RPMI8226 (cell line): ENCODE measurements at regions not wholly inside any gene's neighbourhood (a gene's known extent, or its start where the extent isn't known, plus 50 kb on each side); places are given as distances from the start of the nearest gene placed in this dataset.
"Not testable (repeated sequence)": the region's sequence is repeated elsewhere in the genome, so short reads cannot be mapped to it uniquely, and the experiment has no call there.

ENCODE experiments used
- DNase-seq: peaks from one replicate; pipeline ENCODE4 v3.0.0-alpha.2; 2015

- DNase-seq: no peak
Measured at GRCh38 chrX:121307449-121307848, 260.0 kb downstream of the GLUD2 start.

DNA sequence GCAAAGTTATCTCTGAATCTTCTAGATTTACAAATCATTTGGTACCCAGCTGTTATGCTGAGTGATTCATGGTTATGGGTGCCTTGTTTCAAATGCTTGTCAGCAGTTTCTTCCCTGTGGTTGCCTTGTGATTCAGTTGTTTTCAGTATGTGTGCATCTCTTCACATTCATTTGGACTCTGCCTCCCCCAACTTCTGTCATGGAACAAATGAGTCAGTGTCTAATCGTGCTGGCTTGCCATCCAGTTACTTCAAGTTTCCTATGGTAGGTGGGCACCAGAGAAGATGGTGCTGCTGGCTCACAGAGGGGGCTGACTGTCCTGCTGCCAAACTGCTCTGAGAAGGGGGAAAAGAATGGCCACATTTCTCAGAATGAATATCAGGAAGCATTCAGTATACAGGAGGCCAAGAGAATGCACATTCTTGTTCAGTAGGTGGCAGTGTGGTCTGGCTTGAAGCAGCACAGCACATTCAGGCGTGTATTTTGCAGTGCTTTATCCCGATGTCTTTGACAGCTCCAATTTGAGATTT lies 260.9 kb downstream of the GLUD2 start:
- DNase-seq: peak; percentile 12

DNA sequence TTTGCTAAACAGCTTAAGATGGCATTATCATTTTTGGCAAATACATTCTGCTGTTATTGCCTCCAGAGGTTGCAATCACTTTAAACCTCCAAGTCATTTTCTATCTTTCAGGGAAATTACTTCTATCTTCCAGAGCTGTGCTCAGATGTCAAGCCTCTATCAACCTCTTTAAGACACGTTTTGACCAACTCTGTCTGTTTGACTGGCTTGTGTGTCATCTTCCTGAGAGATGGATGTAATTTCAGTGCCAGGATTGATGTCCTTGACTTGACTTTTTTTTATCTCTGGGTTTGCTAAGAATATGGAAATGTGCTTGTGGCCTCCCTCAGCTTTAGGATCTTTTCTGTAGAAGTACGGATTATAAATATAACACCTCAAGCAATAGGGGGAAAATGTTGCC lies 263.4 kb downstream of the GLUD2 start:
- no peak for DNase-seq

- no peak for DNase-seq
Measured at GRCh38 chrX:121320441-121320840, 273.0 kb downstream of the GLUD2 start.

- no peak for DNase-seq
Measured at GRCh38 chrX:121322159-121322558, 274.7 kb downstream of the GLUD2 start.

- DNase-seq: no peak
Measured at GRCh38 chrX:121323337-121323736, 275.9 kb downstream of the GLUD2 start.

GRCh38 chrX:121333942-121334341 lies 286.5 kb downstream of the GLUD2 start:
- DNase-seq: peak; percentile 2

- no peak for DNase-seq
Measured at GRCh38 chrX:121336831-121337421, 289.5 kb downstream of the GLUD2 start.

DNA sequence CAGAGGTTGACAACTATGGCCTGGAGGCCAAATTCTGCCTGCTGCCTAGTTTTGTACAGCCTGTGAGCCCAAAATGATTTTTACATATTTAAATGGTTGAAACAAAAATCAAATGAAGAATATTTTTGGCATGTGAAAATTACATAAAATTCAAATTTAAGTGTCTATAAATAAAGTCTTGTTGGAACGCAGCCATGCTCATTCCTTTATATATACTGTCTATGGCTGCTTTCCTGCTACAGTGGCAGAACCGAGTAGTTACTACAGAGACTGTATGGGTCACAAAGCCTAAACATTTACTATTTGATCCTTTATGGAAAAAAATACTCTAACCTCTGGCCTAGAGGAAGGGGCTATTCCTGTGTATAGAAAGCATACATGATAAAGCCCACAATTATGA lies 290.4 kb downstream of the GLUD2 start:
- no peak for DNase-seq

- DNase-seq: no peak
Measured at GRCh38 chrX:121349263-121349662, 301.9 kb downstream of the GLUD2 start.

DNA sequence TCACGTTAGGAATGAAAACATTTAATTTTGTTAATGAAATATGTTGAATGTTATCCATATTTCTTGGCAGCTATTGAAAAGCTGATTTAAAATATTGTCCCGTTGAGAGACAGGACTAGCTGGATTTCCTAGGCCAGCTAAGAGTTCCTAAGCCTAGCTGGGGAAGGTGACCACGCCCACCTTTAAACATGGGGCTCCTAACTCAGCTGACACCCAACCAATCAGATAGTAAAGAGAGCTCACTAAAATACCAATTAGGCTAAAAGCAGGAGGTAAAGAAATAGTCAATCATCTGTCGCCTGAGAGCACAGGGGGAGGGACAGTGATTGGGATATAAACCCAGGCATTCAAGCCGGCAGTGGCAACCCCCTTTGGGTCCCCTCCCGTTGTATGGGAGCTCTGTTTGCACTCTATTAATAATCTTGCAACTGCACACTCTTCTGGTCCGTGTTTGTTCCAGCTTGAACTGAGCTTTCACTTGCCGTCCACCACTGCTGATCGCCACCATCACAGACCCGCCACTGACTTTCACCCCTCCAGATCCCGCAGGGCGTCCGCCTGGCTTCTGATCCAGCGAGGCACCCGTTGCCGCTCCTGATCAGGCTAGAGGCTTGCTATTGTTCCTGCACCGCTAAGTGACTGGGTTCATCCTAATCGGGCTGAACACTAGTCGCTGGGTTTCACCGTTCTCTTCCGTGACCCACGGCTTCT lies 308.9 kb downstream of the GLUD2 start:
- DNase-seq: no peak

DNA sequence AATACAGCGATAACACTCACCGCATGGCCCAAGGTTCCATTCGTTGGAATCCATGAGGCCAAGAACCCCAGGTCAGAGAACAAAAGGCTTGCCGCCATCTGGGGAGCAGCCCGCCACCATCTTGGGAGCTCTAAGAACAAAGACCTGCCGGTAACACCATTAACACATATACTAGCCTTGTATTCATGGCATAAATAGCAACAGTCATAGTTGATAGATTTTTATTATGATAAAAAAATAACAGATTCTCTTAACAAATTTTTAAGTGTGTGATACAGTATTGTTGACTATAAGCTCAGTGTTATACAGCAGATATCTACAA lies 309.4 kb downstream of the GLUD2 start:
- no peak for DNase-seq

- no peak for DNase-seq
Measured at GRCh38 chrX:121360280-121360679, 312.9 kb downstream of the GLUD2 start.

GRCh38 chrX:121365572-121366161 lies 318.3 kb downstream of the GLUD2 start:
- no peak for DNase-seq

- no peak for DNase-seq
Measured at GRCh38 chrX:121374471-121374870, 327.1 kb downstream of the GLUD2 start.

- not testable (repeated sequence) for DNase-seq
Measured at GRCh38 chrX:121381915-121382314, 334.5 kb downstream of the GLUD2 start.

GRCh38 chrX:121389976-121390714 lies 342.7 kb downstream of the GLUD2 start:
- no peak for DNase-seq

DNA sequence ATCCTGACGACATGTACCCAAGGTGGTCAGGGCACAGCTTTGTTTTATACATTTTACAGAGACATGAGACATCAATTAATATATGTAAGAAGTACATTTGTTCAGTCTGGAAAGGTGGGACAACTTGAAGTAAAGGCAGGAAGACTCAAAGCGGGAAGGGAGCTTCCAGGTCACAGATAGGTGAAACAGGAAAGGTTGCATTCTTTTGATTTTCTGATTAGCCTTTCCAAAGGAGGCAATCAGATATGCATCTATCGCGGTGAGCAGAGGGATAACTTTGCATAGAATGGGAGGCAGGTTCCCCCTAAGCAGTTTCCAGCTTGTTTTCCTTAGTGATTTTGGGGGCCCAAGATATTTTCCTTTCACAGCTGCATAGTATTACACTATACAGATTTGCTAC lies 358.4 kb downstream of the GLUD2 start:
- DNase-seq: no peak

GRCh38 chrX:121407627-121408026 lies 360.2 kb downstream of the GLUD2 start:
- peak; percentile 2 for DNase-seq

DNA sequence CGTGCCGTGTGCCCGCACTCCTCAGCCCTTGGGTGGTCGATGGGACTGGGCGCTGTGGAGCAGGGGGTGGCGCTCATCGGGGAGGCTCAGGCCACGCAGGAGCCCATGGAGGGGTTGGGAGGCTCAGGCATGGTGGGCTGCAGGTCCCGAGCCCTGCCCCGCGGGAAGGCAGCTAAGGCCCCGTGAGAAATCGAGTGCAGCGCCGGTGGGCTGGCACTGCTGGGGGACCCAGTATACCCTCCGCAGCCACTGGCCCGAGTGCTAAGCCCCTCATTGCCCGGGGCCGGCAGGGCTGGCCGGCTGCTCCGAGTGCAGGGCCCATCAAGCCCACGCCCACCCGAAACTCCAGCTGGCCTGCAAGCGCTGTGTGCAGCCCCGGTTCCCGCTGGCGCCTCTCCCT lies 384.1 kb downstream of the GLUD2 start:
- DNase-seq: not testable (repeated sequence)

DNA sequence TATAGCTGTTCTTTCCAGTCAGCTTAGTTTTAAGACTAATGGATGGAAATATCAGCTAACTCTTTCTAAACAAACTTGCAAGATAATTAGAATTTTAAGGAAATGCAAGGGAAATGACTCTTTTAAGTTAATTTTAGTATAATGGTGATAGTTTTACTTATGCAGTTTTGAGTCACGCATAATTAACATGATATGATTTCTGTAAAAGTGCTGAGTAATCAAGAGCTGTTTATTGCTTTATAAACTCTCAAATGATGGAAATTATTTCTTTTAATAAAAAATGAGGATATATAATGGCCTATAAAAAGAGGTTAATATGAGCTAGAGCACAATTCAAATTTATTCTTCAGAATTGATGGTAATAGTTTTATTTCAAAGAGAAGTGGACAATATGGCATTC lies 385.9 kb downstream of the GLUD2 start:
- DNase-seq: no peak

- DNase-seq: not testable (repeated sequence)
Measured at GRCh38 chrX:121437666-121438065, 390.3 kb downstream of the GLUD2 start.

DNA sequence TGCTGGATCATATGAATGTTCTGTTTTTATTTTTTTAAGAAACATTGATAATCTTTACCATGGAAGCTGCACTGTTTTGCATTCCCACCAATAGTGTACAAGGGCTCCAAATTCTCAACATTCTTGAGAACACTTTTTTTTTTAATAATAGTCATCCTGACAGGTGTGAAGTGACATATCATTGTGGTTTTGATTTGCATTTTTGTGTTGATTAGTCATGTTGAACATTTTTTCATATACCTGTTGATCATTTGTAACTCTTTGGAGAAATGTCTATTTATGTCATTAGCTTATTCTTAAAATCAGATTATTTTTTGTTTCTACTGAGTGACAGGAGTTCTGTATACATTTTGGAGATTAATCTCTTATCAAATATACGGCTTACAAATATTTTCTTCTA lies 408.5 kb downstream of the GLUD2 start:
- no peak for DNase-seq

DNA sequence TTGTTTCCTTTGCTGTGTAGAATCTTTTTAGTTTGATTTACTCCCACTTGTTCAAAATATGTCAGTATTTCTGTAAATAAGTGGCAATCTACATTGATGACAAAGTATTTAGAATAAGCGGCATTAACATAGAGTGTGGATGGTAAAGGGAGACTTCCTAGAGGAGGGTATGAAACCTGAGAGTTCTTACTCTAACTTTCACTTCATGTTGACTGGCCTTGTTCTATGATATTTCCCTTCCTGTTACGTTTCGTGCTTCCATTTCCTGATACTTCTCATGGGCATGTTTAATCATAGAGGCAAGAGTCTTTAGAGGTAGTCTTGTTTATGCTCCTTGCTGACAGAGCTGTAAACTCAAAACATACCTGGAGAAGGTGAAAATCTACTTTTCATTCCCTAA lies 408.9 kb downstream of the GLUD2 start:
- DNase-seq: no peak
